CD4-positive, alpha-beta T cell treated with Interleukin-15 for 4 hours (primary cell): ENCODE measurements at regions not wholly inside any gene's neighbourhood (a gene's known extent, or its start where the extent isn't known, plus 50 kb on each side); places are given as distances from the start of the nearest gene placed in this dataset.

Experiments
- DNase-seq: peaks from one replicate; pipeline ENCODE4 v3.0.0-alpha.2; 2020; ENCODE audit warnings: low spot score

GRCh38 chr2:139825726-139826125 lies 1045.5 kb upstream of the NXPH2 start:
- DNase-seq: no peak

GRCh38 chr2:139819273-139819796 lies 1039.1 kb upstream of the NXPH2 start:
- DNase-seq: no peak

- DNase-seq: no peak
Observed at GRCh38 chr2:139814458-139814857, 1034.3 kb upstream of the NXPH2 start.

GRCh38 chr2:139813340-139813739 lies 1033.2 kb upstream of the NXPH2 start:
- DNase-seq: no peak

- DNase-seq: no peak
Observed at GRCh38 chr2:139805441-139805840, 1025.3 kb upstream of the NXPH2 start.

GRCh38 chr2:139798391-139798790 lies 1018.2 kb upstream of the NXPH2 start:
- DNase-seq: no peak

- no peak for DNase-seq
Observed at GRCh38 chr2:139790807-139791752, 1010.9 kb upstream of the NXPH2 start.

GRCh38 chr2:139790136-139790535 lies 1009.9 kb upstream of the NXPH2 start:
- no peak for DNase-seq

GRCh38 chr2:139778732-139779131 lies 998.5 kb upstream of the NXPH2 start:
- no peak for DNase-seq

GRCh38 chr2:139773720-139774277 lies 993.6 kb upstream of the NXPH2 start:
- DNase-seq: no peak

GRCh38 chr2:139769633-139770032 lies 989.4 kb upstream of the NXPH2 start:
- no peak for DNase-seq

- DNase-seq: no peak
Observed at GRCh38 chr2:139763705-139764104, 983.5 kb upstream of the NXPH2 start.

GRCh38 chr2:139759000-139759505 lies 978.9 kb upstream of the NXPH2 start:
- no peak for DNase-seq

- DNase-seq: no peak
Observed at GRCh38 chr2:139746901-139747300, 966.7 kb upstream of the NXPH2 start.

- DNase-seq: no peak
Observed at GRCh38 chr2:139744273-139744672, 964.1 kb upstream of the NXPH2 start.

- DNase-seq: no peak
Observed at GRCh38 chr2:139742216-139743172, 962.3 kb upstream of the NXPH2 start.

GRCh38 chr2:139737659-139738058 lies 957.5 kb upstream of the NXPH2 start:
- DNase-seq: no peak

- no peak for DNase-seq
Observed at GRCh38 chr2:139730197-139730596, 950.0 kb upstream of the NXPH2 start.

- no peak for DNase-seq
Observed at GRCh38 chr2:139721411-139721995, 941.3 kb upstream of the NXPH2 start.

GRCh38 chr2:139720056-139720455 lies 939.9 kb upstream of the NXPH2 start:
- DNase-seq: no peak

GRCh38 chr2:139704606-139705005 lies 924.4 kb upstream of the NXPH2 start:
- DNase-seq: no peak

- DNase-seq: no peak
Observed at GRCh38 chr2:139694327-139694726, 914.1 kb upstream of the NXPH2 start.
